Hepatocyte (in vitro differentiated cells): ENCODE measurements at regions not wholly inside any gene's neighbourhood (a gene's known extent, or its start where the extent isn't known, plus 50 kb on each side); places are given as distances from the start of the nearest gene placed in this dataset.

ENCODE experiments used
- CTCF ChIP-seq: fragments of 200-600 bp; sonication (generic); IDR thresholded peaks from 2 replicates; pipeline ENCODE4 v1.5.1; 2016; ENCODE audit warnings: antibody characterized with exemption, mild to moderate bottlenecking; ENCODE audit not compliant: poor library complexity
- EZH2 ChIP-seq: fragments of 200-600 bp; sonication (generic); IDR thresholded peaks from 2 replicates; pipeline ENCODE4 v1.6.1; 2016; ENCODE audit warnings: antibody characterized with exemption, mild to moderate bottlenecking, borderline replicate concordance
- EZH2phosphoT487 ChIP-seq: fragments of 200-600 bp; sonication (generic); IDR thresholded peaks from one replicate; pipeline ENCODE4 v1.6.1; 2018; ENCODE audit warnings: antibody characterized with exemption, mild to moderate bottlenecking, low read depth, moderate library complexity; ENCODE audit not compliant: unreplicated experiment, severe bottlenecking

GRCh38 chr11:93279851-93280347, 50.6 kb upstream of the DEUP1 start:
- TF ChIP-seq CTCF (no peak), EZH2 (no peak), EZH2phosphoT487 (no peak)
